H1 (cell line): ENCODE measurements at regions not wholly inside any gene's neighbourhood (a gene's known extent, or its start where the extent isn't known, plus 50 kb on each side); places are given as distances from the start of the nearest gene placed in this dataset.

Experiments used
- CTCF ChIA-PET: fragments of 300-600 bp; sonication (Branson Sonifier 250); formaldehyde crosslinking; loops from one replicate; lab custom pipeline; 2021; ENCODE audit not compliant: partially characterized antibody; lab: Charles Lee
- POLR2A ChIA-PET: fragments of 300-600 bp; sonication (Branson Sonifier 250); formaldehyde crosslinking; loops from one replicate; lab custom pipeline; 2021; ENCODE audit warnings: inconsistent platforms; ENCODE audit not compliant: partially characterized antibody; lab: Charles Lee
- DNase-seq, 2 experiments: peaks; one replicate each; pipeline versions ENCODE4 v3.0.0 to v3.0.0-alpha.2; 2010 to 2022; ENCODE audit warnings: low spot score in 2 of 2, low read depth in 1 of 2, mixed read lengths in 1 of 2
- FAIRE-seq: peaks from 2 replicates; lab custom pipeline; 2011; peaks lifted over from hg19 to GRCh38; lab: Jason Lieb, UNC
- H2AFZ ChIP-seq: 2 replicates; pipeline ENCODE4 v1.8.1; 2012; ENCODE audit warnings: low read length, inconsistent platforms
- H2AK5ac ChIP-seq: 2 replicates; pipeline ENCODE4 v1.6.1; 2013; ENCODE audit warnings: low read depth, low read length
- H2BK120ac ChIP-seq: replicated peaks from 2 replicates; pipeline ENCODE3; 2013; ENCODE audit warnings: low read depth, low read length, inconsistent platforms
- H2BK12ac ChIP-seq: 2 replicates; pipeline ENCODE4 v1.6.1; 2013; ENCODE audit warnings: low read depth, low read length
- H2BK15ac ChIP-seq: 2 replicates; pipeline ENCODE4 v1.6.1; 2013; ENCODE audit warnings: low read length
- H2BK20ac ChIP-seq: 2 replicates; pipeline ENCODE4 v1.6.1; 2013; ENCODE audit warnings: low read length
- H2BK5ac ChIP-seq: 2 replicates; pipeline ENCODE4 v1.6.1; 2013; ENCODE audit warnings: low read depth, low read length
- H3K14ac ChIP-seq: 2 replicates; pipeline ENCODE4 v1.6.1; 2013; ENCODE audit warnings: inconsistent platforms; ENCODE audit not compliant: insufficient read length
- H3K18ac ChIP-seq: 2 replicates; pipeline ENCODE4 v1.6.1; 2013; ENCODE audit warnings: low read length; ENCODE audit errors: extremely low read depth
- H3K23ac ChIP-seq: 2 replicates; pipeline ENCODE4 v1.6.1; 2013; ENCODE audit warnings: inconsistent platforms; ENCODE audit not compliant: insufficient read length
- H3K23me2 ChIP-seq: 2 replicates; pipeline ENCODE4 v1.6.1; 2013; ENCODE audit warnings: low read depth, low read length
- H3K27ac ChIP-seq: 2 replicates; pipeline ENCODE4 v1.6.1; 2011; ENCODE audit warnings: low read depth, low read length, inconsistent platforms
- H3K27me3 ChIP-seq, 4 experiments: replicated peaks in 1 of 4; 1 replicate in 1 of 4; 2 replicates in 3 of 4; pipeline versions ENCODE4 v1.6.1 to v1.8.1; 2011 to 2013; ENCODE audit warnings: low read length in 3 of 4, mild to moderate bottlenecking in 3 of 4, inconsistent platforms in 2 of 4, mixed read lengths in 2 of 4, moderate library complexity in 1 of 4; ENCODE audit not compliant: control insufficient read depth in 3 of 4, insufficient read depth in 3 of 4; ENCODE audit errors: extremely low read depth in 1 of 4
- H3K36me3 ChIP-seq, 4 experiments: 2 replicates each; pipeline versions ENCODE4 v1.6.1 to v1.8.1; 2011 to 2013; ENCODE audit warnings: mild to moderate bottlenecking in 4 of 4, low read length in 3 of 4, moderate library complexity in 2 of 4, control low read depth in 1 of 4, inconsistent platforms in 1 of 4; ENCODE audit not compliant: insufficient read depth in 4 of 4, control insufficient read depth in 2 of 4
- H3K4ac ChIP-seq: replicated peaks from 2 replicates; pipeline ENCODE3; 2013; ENCODE audit warnings: low read length, low read depth, mixed read lengths, inconsistent platforms; ENCODE audit not compliant: insufficient read length
- H3K4me1 ChIP-seq, 4 experiments: replicated peaks in 1 of 4; 1 replicate in 1 of 4; 2 replicates in 3 of 4; pipeline versions ENCODE4 v1.6.1 to v1.8.1; 2011 to 2013; ENCODE audit warnings: low read length in 3 of 4, inconsistent platforms in 2 of 4, mixed read lengths in 1 of 4; ENCODE audit not compliant: insufficient read depth in 4 of 4, control insufficient read depth in 3 of 4
- H3K4me2 ChIP-seq, 2 experiments: 2 replicates each; pipeline versions ENCODE4 v1.6.1 to v1.8.1; 2011 to 2013; ENCODE audit warnings: low read depth in 2 of 2, low read length in 2 of 2, control low read depth in 1 of 2, inconsistent platforms in 1 of 2, mild to moderate bottlenecking in 1 of 2; ENCODE audit not compliant: insufficient read depth in 1 of 2
- H3K4me3 ChIP-seq, 4 experiments: fragments of 200-600, 300-600 bp in 1 of 4; sonication (generic), shearing (Covaris generic), sonication (Bioruptor Twin) in 1 of 4; 2 replicates each; pipeline versions ENCODE4 v1.5.1 to v1.8.1; 2011 to 2016; ENCODE audit warnings: low read length in 4 of 4, low read depth in 3 of 4, control low read depth in 2 of 4, inconsistent platforms in 2 of 4, mild to moderate bottlenecking in 2 of 4, mixed read lengths in 1 of 4, moderate library complexity in 1 of 4; ENCODE audit not compliant: insufficient read depth in 2 of 4; ENCODE audit errors: extremely low read depth in 1 of 4
- H3K56ac ChIP-seq: replicated peaks from 2 replicates; pipeline ENCODE3; 2013; ENCODE audit warnings: low read depth, mild to moderate bottlenecking, mixed read lengths, low read length, inconsistent platforms; ENCODE audit not compliant: insufficient read length
- H3K79me1 ChIP-seq: 2 replicates; pipeline ENCODE4 v1.6.1; 2013; ENCODE audit warnings: low read depth, low read length, control low read depth
- H3K79me2 ChIP-seq, 2 experiments: 2 replicates each; pipeline versions ENCODE4 v1.6.1 to v1.8.1; 2012 to 2013; ENCODE audit warnings: low read length in 2 of 2, mild to moderate bottlenecking in 2 of 2, inconsistent platforms in 1 of 2; ENCODE audit not compliant: insufficient read depth in 2 of 2, control insufficient read depth in 1 of 2
- H3K9ac ChIP-seq, 4 experiments: replicated peaks in 1 of 4; 1 replicate in 1 of 4; 2 replicates in 3 of 4; pipeline versions ENCODE4 v1.6.1 to v1.8.1; 2011 to 2013; ENCODE audit warnings: low read depth in 3 of 4, low read length in 3 of 4, control low read depth in 2 of 4, mild to moderate bottlenecking in 2 of 4, moderate library complexity in 2 of 4, inconsistent platforms in 1 of 4; ENCODE audit errors: extremely low read depth in 1 of 4
- H3K9me3 ChIP-seq, 2 experiments: 2 replicates each; pipeline versions ENCODE4 v1.6.1 to v1.8.1; 2012 to 2013; ENCODE audit warnings: mild to moderate bottlenecking in 2 of 2, moderate library complexity in 2 of 2, control low read depth in 1 of 2, inconsistent platforms in 1 of 2, low read depth in 1 of 2, low read length in 1 of 2, mixed read lengths in 1 of 2; ENCODE audit not compliant: insufficient read depth in 2 of 2
- H4K20me1 ChIP-seq, 2 experiments: replicated peaks in 1 of 2; 2 replicates each; pipeline versions ENCODE3 to v1.8.1; 2011 to 2013; ENCODE audit warnings: inconsistent platforms in 2 of 2, low read length in 2 of 2, mild to moderate bottlenecking in 1 of 2; ENCODE audit not compliant: insufficient read depth in 2 of 2, control insufficient read depth in 1 of 2
- H4K5ac ChIP-seq: 2 replicates; pipeline ENCODE4 v1.6.1; 2013; ENCODE audit warnings: low read length, low read depth, mixed read lengths, inconsistent platforms; ENCODE audit not compliant: insufficient read length
- H4K8ac ChIP-seq: 2 replicates; pipeline ENCODE4 v1.8.0; 2013; ENCODE audit warnings: mild to moderate bottlenecking, moderate library complexity, low read length, inconsistent platforms; ENCODE audit not compliant: insufficient read depth; ENCODE audit errors: extremely low read depth
- H4K91ac ChIP-seq: replicated peaks from 2 replicates; pipeline ENCODE3; 2013; ENCODE audit warnings: low read length, mixed read lengths, inconsistent platforms; ENCODE audit not compliant: insufficient read length
- E2F6 ChIP-seq: IDR thresholded peaks from 2 replicates; pipeline ENCODE4 v1.6.1; 2012; ENCODE audit warnings: inconsistent platforms
- EP300 ChIP-seq, 2 experiments: IDR thresholded peaks; 1 replicate in 1 of 2; 2 replicates in 1 of 2; pipeline ENCODE4 v1.6.1; 2011 to 2012; ENCODE audit warnings: low read depth in 2 of 2, low read length in 2 of 2, mild to moderate bottlenecking in 2 of 2, borderline replicate concordance in 1 of 2, inconsistent platforms in 1 of 2, moderate library complexity in 1 of 2
- FOSL1 ChIP-seq: IDR thresholded peaks from 2 replicates; pipeline ENCODE4 v1.6.1; 2011; ENCODE audit warnings: mild to moderate bottlenecking, low read depth, low read length, moderate library complexity; ENCODE audit not compliant: insufficient read depth
- HDAC6 ChIP-seq: IDR thresholded peaks from one replicate; pipeline ENCODE4 v1.7.1; 2012; ENCODE audit warnings: low read depth, mild to moderate bottlenecking, inconsistent platforms, low read length, moderate library complexity
- KDM5A ChIP-seq: fragments of 200-600 bp; IDR thresholded peaks from 2 replicates; pipeline ENCODE4 v1.7.1; 2012; ENCODE audit warnings: mild to moderate bottlenecking, low read length, inconsistent platforms, mixed read lengths
- MAFK ChIP-seq: IDR thresholded peaks from 2 replicates; pipeline ENCODE4 v1.6.1; 2012; ENCODE audit warnings: low read depth, mild to moderate bottlenecking, improper control_type of control experiment, low read length
- NANOG ChIP-seq: IDR thresholded peaks from 2 replicates; pipeline ENCODE4 v1.6.1; 2011; ENCODE audit warnings: low read length, low read depth, mild to moderate bottlenecking, inconsistent platforms; ENCODE audit not compliant: insufficient read depth, poor library complexity, severe bottlenecking
- NRF1 ChIP-seq: IDR thresholded peaks from 2 replicates; pipeline ENCODE4 v1.6.1; 2011; ENCODE audit warnings: mild to moderate bottlenecking, low read depth, low read length, improper control_type of control experiment
- RBBP5 ChIP-seq: IDR thresholded peaks from 2 replicates; pipeline ENCODE4 v1.7.1; 2012; ENCODE audit warnings: low read depth, mild to moderate bottlenecking, inconsistent platforms, low read length, moderate library complexity, borderline replicate concordance
- RXRA ChIP-seq: IDR thresholded peaks from 2 replicates; pipeline ENCODE4 v1.6.1; 2011; ENCODE audit warnings: low read depth, mild to moderate bottlenecking, low read length, moderate library complexity; ENCODE audit not compliant: insufficient read depth
- SIX5 ChIP-seq: IDR thresholded peaks from 2 replicates; pipeline ENCODE4 v1.6.1; 2011; ENCODE audit warnings: mild to moderate bottlenecking, low read depth, low read length
- TAF7 ChIP-seq: optimal IDR thresholded peaks from 2 replicates; pipeline ENCODE3; 2011; ENCODE audit warnings: low read depth, mild to moderate bottlenecking, inconsistent platforms, low read length, moderate library complexity, borderline replicate concordance
- TCF12 ChIP-seq: IDR thresholded peaks from 2 replicates; pipeline ENCODE4 v1.6.1; 2011; ENCODE audit warnings: low read depth, mild to moderate bottlenecking, low read length
- TEAD4 ChIP-seq: IDR thresholded peaks from 2 replicates; pipeline ENCODE4 v1.6.1; 2012; ENCODE audit warnings: low read depth, low read length, inconsistent platforms, mixed read lengths
- YY1 ChIP-seq: IDR thresholded peaks from 2 replicates; pipeline ENCODE4 v1.6.1; 2011; ENCODE audit warnings: low read depth, mild to moderate bottlenecking, low read length
- WGBS, 2 experiments: shearing (Covaris generic) in 1 of 2; methylation state at CpG; one replicate each; pipeline versions ENCODE4 v1.1.6 to v1.1.7; 2013 to 2015; ENCODE audit warnings: low lambda C conversion rate in 2 of 2, mixed read lengths in 2 of 2, inconsistent platforms in 1 of 2, low coverage in 1 of 2, missing lambda C conversion rate in 1 of 2; ENCODE audit not compliant: insufficient replicate concordance in 2 of 2, insufficient coverage in 1 of 2, insufficient read length in 1 of 2; ENCODE audit errors: extremely low coverage in 1 of 2, missing lambda C conversion rate in 1 of 2; 5-methylcytosine and 5-hydroxymethylcytosine counted together

- no peak overlapping the region for H2BK15ac ChIP-seq
- no peak overlapping the region for H2BK12ac ChIP-seq
- H3K23ac ChIP-seq: no peak overlapping the region
- no peak overlapping the region for H3K18ac ChIP-seq
- DNase-seq (no peak), FAIRE-seq (no peak)
- no peaks in the 10 kb centered on the region for H3K79me1 ChIP-seq
- H4K20me1 ChIP-seq: no peaks in the 10 kb centered on the region
- H3K56ac ChIP-seq: no peak overlapping the region
- no peak overlapping the region for H3K4me3 ChIP-seq
- WGBS, 2 experiments: 100% methylated on average over 2 of the region's 2 CpGs; no CpG with 5 or more reads in 1 of the 2 experiments
- H4K8ac ChIP-seq: no peak overlapping the region
- no peak overlapping the region for H4K5ac ChIP-seq
- no peaks in the 10 kb centered on the region for H3K36me3 ChIP-seq
- H3K9ac ChIP-seq: no peak overlapping the region
- no peaks in the 10 kb centered on the region for H3K79me2 ChIP-seq
- no peaks in the 10 kb centered on the region for H3K4me1 ChIP-seq
- no peak overlapping the region for H2BK20ac ChIP-seq
- ChIA-PET CTCF (no interaction called here), POLR2A (no interaction called here)
- H2AK5ac ChIP-seq: no peak overlapping the region
- no peak overlapping the region for H2BK5ac ChIP-seq
- H3K4ac ChIP-seq: no peak overlapping the region
- no peak overlapping the region for H2AFZ ChIP-seq
- H3K14ac ChIP-seq: no peak overlapping the region
- H3K27ac ChIP-seq: no peak overlapping the region
- no peaks in the 10 kb centered on the region for H3K23me2 ChIP-seq
- no peaks in the 10 kb centered on the region; a peak in 1 of 4 replicates for H3K9me3 ChIP-seq
- no peaks in the 10 kb centered on the region for H3K27me3 ChIP-seq
- no peak overlapping the region for H2BK120ac ChIP-seq
- no peak overlapping the region for H3K4me2 ChIP-seq
- no peak overlapping the region for H4K91ac ChIP-seq
- no peak for TF ChIP-seq RXRA
- TF ChIP-seq FOSL1: no peak
- TF ChIP-seq MAFK: no peak
- TF ChIP-seq KDM5A: no peak
- no peak for TF ChIP-seq RBBP5
- TF ChIP-seq SIX5: no peak
- TF ChIP-seq NANOG: no peak
- no peak for TF ChIP-seq E2F6
- no peak for TF ChIP-seq EP300 (IDR thresholded peaks at IDR 0.05; ENCODE audit: borderline replicate concordance in 1 of 2, low read depth in 2 of 2, low read length in 2 of 2)
- no peak for TF ChIP-seq TEAD4
- TF ChIP-seq TAF7: no peak
- no peak for TF ChIP-seq YY1
- no peak for TF ChIP-seq TCF12
- no peak for TF ChIP-seq NRF1
- no peak for TF ChIP-seq HDAC6
Observed at GRCh38 chr22:34379825-34380224, 459.5 kb upstream of the LARGE1 start.
